SK-N-SH treated with all-trans-retinoic acid at 6 μM for 48 hours (cell line): ENCODE measurements at regions not wholly inside any gene's neighbourhood (a gene's known extent, or its start where the extent isn't known, plus 50 kb on each side); places are given as distances from the start of the nearest gene placed in this dataset.

Experiments used
- ATAC-seq: fragments of 200-7000 bp; cut with Tn5 transposase; 3 replicates; pipeline ENCODE4 v1.9.1; 2020; ENCODE audit warnings: mild to moderate bottlenecking, moderate library complexity
- ARNTL ChIP-seq: fragments of 450-650 bp; formaldehyde crosslinking; IDR thresholded peaks from 2 replicates; pipeline ENCODE4 v1.5.0; 2020; ENCODE audit warnings: low read depth, mild to moderate bottlenecking, moderate library complexity, borderline replicate concordance
- BACH2 ChIP-seq: fragments of 250-450 bp; sonication (Bioruptor Pico); IDR thresholded peaks from 2 replicates; pipeline ENCODE4 v1.9.0; 2021; ENCODE audit warnings: mild to moderate bottlenecking, borderline replicate concordance
- CSDC2 ChIP-seq: fragments of 250-450 bp; sonication (Bioruptor Pico); IDR thresholded peaks from 2 replicates; pipeline ENCODE4 v1.5.0; 2020; ENCODE audit warnings: mild to moderate bottlenecking, moderate library complexity
- ESRRG ChIP-seq: fragments of 250-450 bp; sonication (Bioruptor Pico); IDR thresholded peaks from 2 replicates; pipeline ENCODE4 v1.6.1; 2021; ENCODE audit warnings: mild to moderate bottlenecking
- GLIS3 ChIP-seq: fragments of 250-450 bp; sonication (Bioruptor Pico); IDR thresholded peaks from 2 replicates; pipeline ENCODE4 v1.5.0; 2020; ENCODE audit warnings: mild to moderate bottlenecking, moderate library complexity
- OSR1 ChIP-seq: fragments of 250-450 bp; sonication (Bioruptor Pico); IDR thresholded peaks from 2 replicates; pipeline ENCODE4 v1.8.0; 2022; ENCODE audit warnings: moderate library complexity, mild to moderate bottlenecking, inconsistent platforms
- PPARA ChIP-seq: fragments of 250-450 bp; sonication (Bioruptor Pico); IDR thresholded peaks from 2 replicates; pipeline ENCODE4 v1.5.0; 2020; ENCODE audit warnings: mild to moderate bottlenecking, borderline replicate concordance
- RARB ChIP-seq: fragments of 250-450 bp; sonication (Bioruptor Pico); IDR thresholded peaks from 2 replicates; pipeline ENCODE4 v1.8.0; 2021; ENCODE audit warnings: mild to moderate bottlenecking, moderate library complexity
- SNAI2 ChIP-seq: fragments of 250-450 bp; sonication (Bioruptor Pico); IDR thresholded peaks from 2 replicates; pipeline ENCODE4 v1.5.0; 2020; ENCODE audit warnings: mild to moderate bottlenecking, moderate library complexity
- TCF4 ChIP-seq: fragments of 250-450 bp; sonication (Bioruptor Pico); IDR thresholded peaks from 2 replicates; pipeline ENCODE4 v1.8.0; 2021; ENCODE audit warnings: mild to moderate bottlenecking, moderate library complexity, borderline replicate concordance
- TOX ChIP-seq: fragments of 250-450 bp; sonication (Bioruptor Pico); IDR thresholded peaks from 2 replicates; pipeline ENCODE4 v1.8.0; 2021; ENCODE audit warnings: mild to moderate bottlenecking, moderate library complexity, borderline replicate concordance
- ZFP30 ChIP-seq: fragments of 450-650 bp; formaldehyde crosslinking; IDR thresholded peaks from 2 replicates; pipeline ENCODE4 v1.5.0; 2022; ENCODE audit warnings: mild to moderate bottlenecking, moderate library complexity
- ZNF565 ChIP-seq: fragments of 450-650 bp; formaldehyde crosslinking; conservative IDR thresholded peaks from 2 replicates; pipeline ENCODE4 v1.5.0; 2020; ENCODE audit warnings: low read depth, mild to moderate bottlenecking, moderate library complexity
- ZNF70 ChIP-seq: fragments of 450-650 bp; formaldehyde crosslinking; IDR thresholded peaks from 2 replicates; pipeline ENCODE4 v1.5.0; 2020; ENCODE audit warnings: mild to moderate bottlenecking, moderate library complexity
- ZNF8 ChIP-seq: fragments of 450-650 bp; formaldehyde crosslinking; IDR thresholded peaks from 2 replicates; pipeline ENCODE4 v1.5.0; 2020; ENCODE audit warnings: mild to moderate bottlenecking, moderate library complexity
- TF ChIP-seq, protein P1 (sequence below): fragments of 250-450 bp; sonication (Bioruptor Pico); IDR thresholded peaks from 2 replicates; pipeline ENCODE4 v1.5.1; 2020; ENCODE audit warnings: low read depth, mild to moderate bottlenecking, moderate library complexity
- TF ChIP-seq, protein P2 (sequence below): fragments of 250-450 bp; sonication (Bioruptor Pico); IDR thresholded peaks from 2 replicates; pipeline ENCODE4 v1.5.0; 2020; ENCODE audit warnings: mild to moderate bottlenecking, moderate library complexity
- TF ChIP-seq, protein P3 (sequence below): fragments of 250-450 bp; sonication (Bioruptor Pico); IDR thresholded peaks from 2 replicates; pipeline ENCODE4 v1.5.1; 2021; ENCODE audit warnings: mild to moderate bottlenecking, moderate library complexity
- TF ChIP-seq, protein P4 (sequence below): fragments of 250-450 bp; sonication (Bioruptor Pico); IDR thresholded peaks from 2 replicates; pipeline ENCODE4 v1.8.0; 2021; ENCODE audit warnings: low read depth, mild to moderate bottlenecking, moderate library complexity, borderline replicate concordance
- TF ChIP-seq, protein P5 (sequence below): fragments of 250-450 bp; sonication (Bioruptor Pico); IDR thresholded peaks from 2 replicates; pipeline ENCODE4 v1.8.0; 2020; ENCODE audit warnings: mild to moderate bottlenecking, moderate library complexity, borderline replicate concordance

DNA sequence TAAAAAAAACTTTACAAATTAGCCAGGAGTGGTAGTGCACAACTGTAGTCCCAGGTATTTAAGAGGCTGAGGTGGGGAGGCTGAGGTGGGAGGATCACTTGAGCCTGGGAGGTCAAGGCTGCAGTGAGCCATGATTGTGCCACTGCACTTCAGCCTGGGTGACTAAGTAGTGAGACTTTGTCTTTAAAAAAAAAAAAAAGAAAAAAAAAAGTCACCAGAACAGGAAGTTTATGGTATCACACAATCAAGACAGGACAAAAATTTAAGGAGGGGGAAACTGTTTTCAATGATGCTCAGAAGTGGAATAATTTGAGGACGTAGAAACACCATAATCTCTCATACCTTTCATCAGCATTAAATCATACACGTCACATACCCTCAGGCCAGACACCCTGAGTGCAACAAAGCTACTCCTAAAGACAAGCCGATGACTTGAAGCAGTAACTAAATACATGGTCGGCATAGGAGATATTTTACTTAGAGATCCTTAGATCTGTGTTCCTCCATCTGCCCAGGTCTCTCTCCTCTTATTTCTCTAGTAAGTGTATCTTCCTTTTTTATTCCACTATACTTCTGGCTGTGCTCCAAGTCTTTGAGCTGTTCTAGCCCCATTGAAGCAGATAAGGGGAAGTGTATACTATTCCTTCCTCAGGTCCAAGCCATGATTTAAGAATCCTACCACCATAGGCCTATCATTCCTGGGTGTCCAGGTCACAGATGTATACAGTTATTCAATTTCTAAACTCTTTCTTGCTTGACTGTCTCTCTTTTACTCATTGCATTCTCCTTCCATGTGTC is 91.3 kb upstream of the APC start:
- no peak for ATAC-seq
- TF ChIP-seq TOX (CRISPR knock-in tag): no peak
- no peak for TF ChIP-seq BACH2 (CRISPR knock-in tag)
- TF ChIP-seq, protein P1, sequence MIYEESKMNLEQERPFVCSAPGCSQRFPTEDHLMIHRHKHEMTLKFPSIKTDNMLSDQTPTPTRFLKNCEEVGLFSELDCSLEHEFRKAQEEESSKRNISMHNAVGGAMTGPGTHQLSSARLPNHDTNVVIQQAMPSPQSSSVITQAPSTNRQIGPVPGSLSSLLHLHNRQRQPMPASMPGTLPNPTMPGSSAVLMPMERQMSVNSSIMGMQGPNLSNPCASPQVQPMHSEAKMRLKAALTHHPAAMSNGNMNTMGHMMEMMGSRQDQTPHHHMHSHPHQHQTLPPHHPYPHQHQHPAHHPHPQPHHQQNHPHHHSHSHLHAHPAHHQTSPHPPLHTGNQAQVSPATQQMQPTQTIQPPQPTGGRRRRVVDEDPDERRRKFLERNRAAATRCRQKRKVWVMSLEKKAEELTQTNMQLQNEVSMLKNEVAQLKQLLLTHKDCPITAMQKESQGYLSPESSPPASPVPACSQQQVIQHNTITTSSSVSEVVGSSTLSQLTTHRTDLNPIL (CRISPR knock-in tag): no peak
- no peak for TF ChIP-seq ZNF8
- no peak for TF ChIP-seq ESRRG (CRISPR knock-in tag)
- TF ChIP-seq, protein P2, sequence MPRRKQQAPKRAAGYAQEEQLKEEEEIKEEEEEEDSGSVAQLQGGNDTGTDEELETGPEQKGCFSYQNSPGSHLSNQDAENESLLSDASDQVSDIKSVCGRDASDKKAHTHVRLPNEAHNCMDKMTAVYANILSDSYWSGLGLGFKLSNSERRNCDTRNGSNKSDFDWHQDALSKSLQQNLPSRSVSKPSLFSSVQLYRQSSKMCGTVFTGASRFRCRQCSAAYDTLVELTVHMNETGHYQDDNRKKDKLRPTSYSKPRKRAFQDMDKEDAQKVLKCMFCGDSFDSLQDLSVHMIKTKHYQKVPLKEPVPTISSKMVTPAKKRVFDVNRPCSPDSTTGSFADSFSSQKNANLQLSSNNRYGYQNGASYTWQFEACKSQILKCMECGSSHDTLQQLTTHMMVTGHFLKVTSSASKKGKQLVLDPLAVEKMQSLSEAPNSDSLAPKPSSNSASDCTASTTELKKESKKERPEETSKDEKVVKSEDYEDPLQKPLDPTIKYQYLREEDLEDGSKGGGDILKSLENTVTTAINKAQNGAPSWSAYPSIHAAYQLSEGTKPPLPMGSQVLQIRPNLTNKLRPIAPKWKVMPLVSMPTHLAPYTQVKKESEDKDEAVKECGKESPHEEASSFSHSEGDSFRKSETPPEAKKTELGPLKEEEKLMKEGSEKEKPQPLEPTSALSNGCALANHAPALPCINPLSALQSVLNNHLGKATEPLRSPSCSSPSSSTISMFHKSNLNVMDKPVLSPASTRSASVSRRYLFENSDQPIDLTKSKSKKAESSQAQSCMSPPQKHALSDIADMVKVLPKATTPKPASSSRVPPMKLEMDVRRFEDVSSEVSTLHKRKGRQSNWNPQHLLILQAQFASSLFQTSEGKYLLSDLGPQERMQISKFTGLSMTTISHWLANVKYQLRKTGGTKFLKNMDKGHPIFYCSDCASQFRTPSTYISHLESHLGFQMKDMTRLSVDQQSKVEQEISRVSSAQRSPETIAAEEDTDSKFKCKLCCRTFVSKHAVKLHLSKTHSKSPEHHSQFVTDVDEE (CRISPR knock-in tag): no peak
- TF ChIP-seq TCF4 (CRISPR knock-in tag): no peak
- no peak for TF ChIP-seq CSDC2
- no peak for TF ChIP-seq PPARA
- TF ChIP-seq ARNTL (CRISPR knock-in tag): no peak
- no peak for TF ChIP-seq ZNF565 (CRISPR knock-in tag)
- TF ChIP-seq, protein P3, sequence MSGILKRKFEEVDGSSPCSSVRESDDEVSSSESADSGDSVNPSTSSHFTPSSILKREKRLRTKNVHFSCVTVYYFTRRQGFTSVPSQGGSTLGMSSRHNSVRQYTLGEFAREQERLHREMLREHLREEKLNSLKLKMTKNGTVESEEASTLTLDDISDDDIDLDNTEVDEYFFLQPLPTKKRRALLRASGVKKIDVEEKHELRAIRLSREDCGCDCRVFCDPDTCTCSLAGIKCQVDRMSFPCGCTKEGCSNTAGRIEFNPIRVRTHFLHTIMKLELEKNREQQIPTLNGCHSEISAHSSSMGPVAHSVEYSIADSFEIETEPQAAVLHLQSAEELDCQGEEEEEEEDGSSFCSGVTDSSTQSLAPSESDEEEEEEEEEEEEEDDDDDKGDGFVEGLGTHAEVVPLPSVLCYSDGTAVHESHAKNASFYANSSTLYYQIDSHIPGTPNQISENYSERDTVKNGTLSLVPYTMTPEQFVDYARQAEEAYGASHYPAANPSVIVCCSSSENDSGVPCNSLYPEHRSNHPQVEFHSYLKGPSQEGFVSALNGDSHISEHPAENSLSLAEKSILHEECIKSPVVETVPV (CRISPR knock-in tag): no peak
- no peak for TF ChIP-seq ZFP30
- no peak for TF ChIP-seq RARB (CRISPR knock-in tag)
- TF ChIP-seq ZNF70 (CRISPR knock-in tag): no peak
- TF ChIP-seq OSR1 (CRISPR knock-in tag): no peak
- TF ChIP-seq, protein P4, sequence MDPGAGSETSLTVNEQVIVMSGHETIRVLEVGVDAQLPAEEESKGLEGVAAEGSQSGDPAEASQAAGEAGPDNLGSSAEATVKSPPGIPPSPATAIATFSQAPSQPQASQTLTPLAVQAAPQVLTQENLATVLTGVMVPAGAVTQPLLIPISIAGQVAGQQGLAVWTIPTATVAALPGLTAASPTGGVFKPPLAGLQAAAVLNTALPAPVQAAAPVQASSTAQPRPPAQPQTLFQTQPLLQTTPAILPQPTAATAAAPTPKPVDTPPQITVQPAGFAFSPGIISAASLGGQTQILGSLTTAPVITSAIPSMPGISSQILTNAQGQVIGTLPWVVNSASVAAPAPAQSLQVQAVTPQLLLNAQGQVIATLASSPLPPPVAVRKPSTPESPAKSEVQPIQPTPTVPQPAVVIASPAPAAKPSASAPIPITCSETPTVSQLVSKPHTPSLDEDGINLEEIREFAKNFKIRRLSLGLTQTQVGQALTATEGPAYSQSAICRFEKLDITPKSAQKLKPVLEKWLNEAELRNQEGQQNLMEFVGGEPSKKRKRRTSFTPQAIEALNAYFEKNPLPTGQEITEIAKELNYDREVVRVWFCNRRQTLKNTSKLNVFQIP (CRISPR knock-in tag): no peak
- TF ChIP-seq, protein P5, sequence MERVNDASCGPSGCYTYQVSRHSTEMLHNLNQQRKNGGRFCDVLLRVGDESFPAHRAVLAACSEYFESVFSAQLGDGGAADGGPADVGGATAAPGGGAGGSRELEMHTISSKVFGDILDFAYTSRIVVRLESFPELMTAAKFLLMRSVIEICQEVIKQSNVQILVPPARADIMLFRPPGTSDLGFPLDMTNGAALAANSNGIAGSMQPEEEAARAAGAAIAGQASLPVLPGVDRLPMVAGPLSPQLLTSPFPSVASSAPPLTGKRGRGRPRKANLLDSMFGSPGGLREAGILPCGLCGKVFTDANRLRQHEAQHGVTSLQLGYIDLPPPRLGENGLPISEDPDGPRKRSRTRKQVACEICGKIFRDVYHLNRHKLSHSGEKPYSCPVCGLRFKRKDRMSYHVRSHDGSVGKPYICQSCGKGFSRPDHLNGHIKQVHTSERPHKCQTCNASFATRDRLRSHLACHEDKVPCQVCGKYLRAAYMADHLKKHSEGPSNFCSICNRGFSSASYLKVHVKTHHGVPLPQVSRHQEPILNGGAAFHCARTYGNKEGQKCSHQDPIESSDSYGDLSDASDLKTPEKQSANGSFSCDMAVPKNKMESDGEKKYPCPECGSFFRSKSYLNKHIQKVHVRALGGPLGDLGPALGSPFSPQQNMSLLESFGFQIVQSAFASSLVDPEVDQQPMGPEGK (CRISPR knock-in tag): no peak
- no peak for TF ChIP-seq SNAI2 (CRISPR knock-in tag)

DNA sequence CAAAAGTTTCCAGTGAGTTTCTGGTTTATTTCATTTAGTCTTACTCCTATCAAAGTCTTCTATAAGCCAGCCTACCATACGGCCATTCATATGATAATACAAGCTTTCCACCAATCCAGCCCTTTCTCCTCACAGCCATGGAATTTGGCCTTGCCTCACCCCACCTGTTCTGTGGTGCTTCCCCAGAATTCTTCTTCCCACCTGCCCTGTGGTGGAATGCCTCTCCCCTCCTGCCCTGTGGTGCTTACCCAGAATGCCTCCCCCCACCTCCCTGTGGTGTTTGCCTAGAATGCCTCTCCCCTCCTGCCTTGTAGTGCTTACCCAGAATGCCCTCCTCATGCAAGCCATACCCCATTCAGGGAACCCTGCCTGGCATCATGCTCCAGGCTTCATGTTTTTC is 90.3 kb upstream of the APC start:
- TF ChIP-seq BACH2 (CRISPR knock-in tag) (no peak), PPARA (no peak), TCF4 (CRISPR knock-in tag) (no peak), SNAI2 (CRISPR knock-in tag) (no peak), ARNTL (CRISPR knock-in tag) (no peak), TOX (CRISPR knock-in tag) (no peak), OSR1 (CRISPR knock-in tag) (no peak), ESRRG (CRISPR knock-in tag) (no peak), CSDC2 (no peak), GLIS3 (no peak), ZFP30 (no peak)
- TF ChIP-seq, protein P2 (CRISPR knock-in tag): no peak
- TF ChIP-seq, protein P5 (CRISPR knock-in tag): no peak
- ATAC-seq: no peak
